ENCODE measurements at regions not wholly inside any gene's neighbourhood (a gene's known extent, or its start where the extent isn't known, plus 50 kb on each side); places are given as distances from the start of the nearest gene placed in this dataset.
"Not testable (repeated sequence)": the region's sequence is repeated elsewhere in the genome, so short reads cannot be mapped to it uniquely, and the experiment has no call there.

GRCh38 chr14:48584031-48584430 lies 908.6 kb upstream of the MDGA2 start:
- H3K4me3 ChIP-seq (ENCODE audit: low read depth, low read length): no peak overlapping the region
- no peak for TF ChIP-seq CTCF (IDR thresholded peaks at IDR 0.05; ENCODE audit: insufficient read depth, low read depth, low read length)
- DNase-seq (ENCODE audit: low read depth): peak; percentile 27

- no peak overlapping the region for H3K4me3 ChIP-seq (ENCODE audit: low read depth, low read length)
- DNase-seq (ENCODE audit: low read depth): no peak
- TF ChIP-seq CTCF (IDR thresholded peaks at IDR 0.05; ENCODE audit: insufficient read depth, low read depth, low read length): no peak
These were observed 907.5 kb upstream of the MDGA2 start for GRCh38 chr14:48582938-48583337.

GRCh38 chr14:48580692-48581091 lies 905.3 kb upstream of the MDGA2 start:
- no peak for DNase-seq (ENCODE audit: low read depth)
- no peak for TF ChIP-seq CTCF (IDR thresholded peaks at IDR 0.05; ENCODE audit: insufficient read depth, low read depth, low read length)
- H3K4me3 ChIP-seq (ENCODE audit: low read depth, low read length): no peak overlapping the region

- no peak for TF ChIP-seq CTCF (IDR thresholded peaks at IDR 0.05; ENCODE audit: insufficient read depth, low read depth, low read length)
- H3K4me3 ChIP-seq (ENCODE audit: low read depth, low read length): no peak overlapping the region
- DNase-seq (ENCODE audit: low read depth): no peak
These were observed 900.4 kb upstream of the MDGA2 start for GRCh38 chr14:48575772-48576171.

- no peak for TF ChIP-seq CTCF (IDR thresholded peaks at IDR 0.05; ENCODE audit: insufficient read depth, low read depth, low read length)
- DNase-seq (ENCODE audit: low read depth): no peak
- no peak overlapping the region for H3K4me3 ChIP-seq (ENCODE audit: low read depth, low read length)
These were observed 893.3 kb upstream of the MDGA2 start for GRCh38 chr14:48568688-48569087.

- no peak for DNase-seq (ENCODE audit: low read depth)
- TF ChIP-seq CTCF (IDR thresholded peaks at IDR 0.05; ENCODE audit: insufficient read depth, low read depth, low read length): no peak
- no peak overlapping the region for H3K4me3 ChIP-seq (ENCODE audit: low read depth, low read length)
These were observed 892.8 kb upstream of the MDGA2 start for GRCh38 chr14:48568252-48568651.

- no peak for TF ChIP-seq CTCF (IDR thresholded peaks at IDR 0.05; ENCODE audit: insufficient read depth, low read depth, low read length)
- no peak for DNase-seq (ENCODE audit: low read depth)
- no peak overlapping the region for H3K4me3 ChIP-seq (ENCODE audit: low read depth, low read length)
These were observed 888.1 kb upstream of the MDGA2 start for GRCh38 chr14:48563489-48563888.

GRCh38 chr14:48561438-48561837 lies 886.0 kb upstream of the MDGA2 start:
- not testable (repeated sequence) for H3K4me3 ChIP-seq (ENCODE audit: low read depth, low read length); DNase-seq (ENCODE audit: low read depth)

Measured in fibroblast of villous mesenchyme (primary cell).